NCI-H526 (cell line): ENCODE measurements at regions not wholly inside any gene's neighbourhood (a gene's known extent, or its start where the extent isn't known, plus 50 kb on each side); places are given as distances from the start of the nearest gene placed in this dataset.
"Not testable (repeated sequence)": the region's sequence is repeated elsewhere in the genome, so short reads cannot be mapped to it uniquely, and the experiment has no call there.

Source experiments
- DNase-seq, 2 experiments: peaks; one replicate each; lab custom pipeline; 2025; lab: John Stamatoyannopoulos, UW

DNA sequence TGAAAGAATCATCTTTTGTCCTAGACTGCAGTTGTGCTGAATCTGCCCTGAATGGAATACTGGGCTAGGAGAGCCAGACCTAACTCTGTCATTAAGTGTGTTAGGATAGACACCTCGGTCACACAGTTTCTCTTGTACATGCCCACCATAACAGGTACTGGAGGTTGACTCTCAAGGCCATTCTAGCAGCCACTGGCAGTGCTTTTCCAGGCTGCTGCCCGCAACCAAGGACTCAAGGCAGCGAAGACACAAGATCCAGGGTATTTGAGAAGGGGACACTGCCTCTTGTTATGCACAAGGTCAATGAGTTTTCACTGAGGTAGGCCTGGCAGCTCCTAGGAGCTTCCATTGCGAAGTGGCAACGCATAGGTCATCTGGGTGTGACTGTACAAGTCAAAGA lies 70.6 kb upstream of the ZNF746 start:
- no peak for DNase-seq

DNA sequence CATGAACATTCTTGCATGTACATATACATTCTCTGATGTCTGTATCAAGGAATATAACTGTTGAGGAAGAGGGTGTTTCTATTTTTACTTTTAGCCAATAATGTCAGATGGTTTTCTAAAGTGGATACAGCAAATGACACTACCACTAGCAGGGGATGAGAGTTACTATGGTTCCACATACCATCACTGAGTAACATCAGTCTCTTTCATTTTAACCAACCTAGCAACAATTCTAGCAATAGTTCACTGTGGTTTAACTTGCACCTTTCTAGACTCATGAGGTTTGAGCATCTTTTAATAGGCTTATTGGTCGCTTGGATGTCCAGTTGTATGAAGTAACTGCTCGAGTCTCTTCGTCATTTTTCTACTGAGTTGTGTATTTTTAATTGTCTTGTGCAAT lies 68.5 kb upstream of the ZNF746 start:
- DNase-seq = no peak

DNA sequence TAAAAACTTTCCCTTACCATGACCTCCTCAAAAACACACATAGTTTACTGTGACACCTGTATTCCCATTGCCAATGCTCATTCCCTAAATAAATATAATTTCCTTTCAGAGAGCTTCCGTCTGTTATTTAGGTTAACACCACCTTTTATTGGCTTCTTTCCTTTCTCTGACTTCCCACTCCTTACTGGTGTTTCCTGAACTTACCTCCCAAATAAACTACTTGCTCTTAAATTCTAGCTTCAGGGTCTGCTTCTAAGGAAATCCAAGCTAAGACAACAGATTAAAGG lies 67.4 kb upstream of the ZNF746 start:
- no peak for DNase-seq

DNA sequence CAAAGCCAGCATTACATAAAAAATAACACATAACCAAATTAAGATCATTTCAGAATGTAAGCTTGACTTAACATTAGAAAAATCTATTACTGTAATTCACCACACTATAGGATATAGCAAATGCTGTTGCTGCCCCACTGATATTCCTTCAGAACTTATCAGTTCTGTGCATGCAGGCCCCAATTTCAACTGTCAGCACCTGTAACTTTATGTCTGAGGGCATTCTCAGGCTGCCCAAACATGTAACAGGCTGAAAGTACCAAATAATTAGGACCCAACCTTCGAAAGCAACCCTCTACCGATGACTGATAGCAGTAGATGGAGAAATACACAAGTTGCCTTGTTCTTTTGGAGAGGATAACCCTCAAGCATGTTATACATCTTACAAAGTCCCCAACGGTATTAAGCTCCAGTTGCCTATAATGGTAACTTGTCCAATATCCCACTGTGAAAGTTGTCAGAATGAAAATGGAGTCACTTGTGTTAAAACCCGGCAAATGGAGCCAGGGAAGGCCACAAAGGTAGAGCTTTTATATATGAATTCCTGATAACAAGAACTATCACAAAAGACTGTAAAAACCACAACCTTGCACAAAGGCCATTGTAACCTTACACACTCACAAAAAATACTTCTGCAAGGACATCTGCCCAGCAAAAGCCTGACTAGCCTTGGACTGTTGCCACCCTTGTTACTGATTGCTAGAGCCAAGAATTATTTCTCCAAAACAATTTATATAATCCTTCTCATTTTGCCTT lies 66.9 kb upstream of the ZNF746 start:
- no peak for DNase-seq

DNA sequence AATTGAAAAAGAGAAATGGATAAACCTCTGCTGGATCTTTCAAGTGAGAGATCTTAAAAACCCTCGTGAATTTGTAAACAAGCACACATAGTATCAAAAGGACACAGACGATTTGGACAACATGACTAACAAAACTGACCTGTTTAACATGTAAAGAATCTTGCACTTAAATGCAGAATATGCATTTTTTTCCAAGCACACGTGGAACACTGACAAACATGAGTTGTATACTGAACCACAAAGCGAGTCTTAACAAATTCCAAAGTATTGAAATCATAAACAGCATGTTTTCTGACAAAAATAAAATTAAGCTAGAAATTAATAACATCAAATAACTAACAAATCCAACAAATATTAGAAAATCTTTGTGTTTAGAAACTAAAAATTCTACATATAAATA lies 65.0 kb upstream of the ZNF746 start:
- no peak for DNase-seq

DNA sequence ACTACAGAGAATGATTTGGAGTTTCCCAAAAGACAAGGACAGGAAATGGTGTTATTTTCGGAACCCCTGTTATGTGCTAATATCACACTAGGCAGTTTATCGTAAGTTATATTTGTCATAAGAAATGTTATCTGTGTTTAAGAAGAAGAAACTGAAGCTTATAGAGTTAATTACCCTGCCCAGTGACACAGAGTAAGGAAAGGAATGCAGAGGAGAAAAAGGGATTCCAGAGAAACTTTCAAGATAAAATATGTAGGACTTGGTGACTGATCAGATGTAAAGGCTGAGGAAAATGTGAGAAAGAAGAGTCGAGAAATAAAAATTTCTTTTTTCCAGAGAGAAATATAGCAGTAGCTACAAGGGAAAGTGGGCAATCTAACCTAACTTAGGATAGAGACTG lies 63.5 kb upstream of the ZNF746 start:
- no peak for DNase-seq

DNA sequence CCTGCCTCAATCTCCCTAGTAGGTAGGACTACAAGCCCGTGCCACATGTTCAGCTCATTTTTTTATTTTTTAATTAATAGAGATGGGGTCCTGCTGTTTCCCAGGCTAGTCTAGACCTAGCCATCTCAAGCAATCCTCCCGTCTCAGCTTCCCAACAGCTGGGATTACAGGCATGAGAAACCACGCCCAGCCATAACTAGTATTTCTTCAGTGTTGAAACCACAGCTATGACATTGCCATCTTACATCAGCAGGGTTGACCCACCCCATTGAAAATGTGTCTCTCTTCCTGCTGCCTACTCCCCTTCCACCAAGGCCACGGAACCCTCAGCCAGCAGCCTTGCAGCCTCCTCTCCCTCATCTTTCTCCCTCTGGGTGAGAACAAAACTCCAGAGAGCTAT lies 62.1 kb upstream of the ZNF746 start:
- no peak for DNase-seq

DNA sequence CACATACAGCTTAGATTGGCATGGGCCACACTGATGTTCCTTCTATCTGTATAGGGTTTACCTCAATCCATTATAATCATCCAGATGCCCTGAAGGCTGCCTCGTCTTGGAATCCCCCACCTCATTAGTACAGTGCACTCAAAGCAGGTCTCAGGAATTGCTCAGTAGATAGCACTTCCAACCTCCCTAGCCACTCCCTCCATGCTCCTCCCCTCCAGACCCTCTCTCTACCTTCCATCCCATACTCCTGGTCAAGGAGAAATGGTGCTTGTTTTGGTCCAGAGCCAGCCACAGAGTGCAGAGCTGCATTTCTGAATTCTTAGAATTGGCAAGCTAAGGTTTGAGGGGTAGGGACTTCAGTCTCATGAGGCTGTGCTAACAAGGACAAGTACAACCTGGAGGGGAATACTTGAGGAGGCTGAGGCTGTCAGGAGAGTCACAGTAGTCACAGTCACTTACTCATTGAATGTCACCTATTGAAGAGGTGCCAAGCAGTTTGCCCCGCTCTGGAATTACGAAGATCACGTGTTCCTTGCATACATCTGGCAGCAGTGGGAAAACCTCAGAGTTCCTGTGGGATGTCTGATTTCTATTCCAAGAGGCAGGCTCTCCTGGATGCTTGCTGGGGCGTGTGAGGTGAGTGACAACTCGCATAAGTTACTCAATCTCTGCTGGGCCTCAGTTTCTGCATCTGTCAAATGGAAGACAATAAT lies 60.7 kb upstream of the ZNF746 start:
- no peak for DNase-seq

DNA sequence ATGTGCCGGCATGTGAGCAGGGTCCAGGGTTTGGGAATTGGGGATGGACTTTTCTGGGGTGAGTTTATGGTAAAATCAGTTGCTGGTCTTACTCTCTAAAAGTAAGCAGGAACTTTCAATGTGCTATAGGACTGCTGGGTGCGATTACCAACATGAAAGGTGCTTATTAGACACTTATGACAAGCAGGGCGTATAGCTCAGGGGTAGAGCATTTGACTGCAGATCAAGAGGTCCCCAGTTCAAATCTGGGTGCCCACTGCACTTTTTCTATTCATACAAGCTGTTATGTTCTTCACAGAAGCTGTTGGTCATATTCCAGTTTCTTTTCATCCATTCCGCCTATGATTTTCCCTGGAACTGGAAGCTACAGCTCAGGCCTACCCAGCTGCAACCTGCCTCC lies 58.9 kb upstream of the ZNF746 start:
- not testable (repeated sequence) for DNase-seq

DNA sequence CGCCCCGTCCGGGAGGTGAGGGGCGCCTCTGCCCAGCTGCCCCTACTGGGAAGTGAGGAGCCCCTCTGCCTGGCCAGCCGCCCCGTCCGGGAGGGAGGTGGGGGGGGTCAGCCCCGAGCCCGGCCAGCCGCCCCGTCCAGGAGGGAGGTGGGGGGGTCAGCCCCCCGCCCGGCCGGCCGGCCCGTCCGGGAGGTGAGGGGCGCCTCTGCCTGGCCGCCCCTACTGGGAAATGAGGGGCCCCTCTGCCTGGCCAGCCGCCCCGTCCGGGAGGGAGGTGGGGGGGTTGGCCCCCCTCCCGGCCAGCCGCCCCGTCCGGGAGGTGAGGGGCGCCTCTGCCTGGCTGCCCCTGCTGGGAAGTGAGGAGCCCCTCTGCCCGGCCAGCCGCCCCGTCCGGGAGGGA lies 57.2 kb upstream of the ZNF746 start:
- not testable (repeated sequence) for DNase-seq

DNA sequence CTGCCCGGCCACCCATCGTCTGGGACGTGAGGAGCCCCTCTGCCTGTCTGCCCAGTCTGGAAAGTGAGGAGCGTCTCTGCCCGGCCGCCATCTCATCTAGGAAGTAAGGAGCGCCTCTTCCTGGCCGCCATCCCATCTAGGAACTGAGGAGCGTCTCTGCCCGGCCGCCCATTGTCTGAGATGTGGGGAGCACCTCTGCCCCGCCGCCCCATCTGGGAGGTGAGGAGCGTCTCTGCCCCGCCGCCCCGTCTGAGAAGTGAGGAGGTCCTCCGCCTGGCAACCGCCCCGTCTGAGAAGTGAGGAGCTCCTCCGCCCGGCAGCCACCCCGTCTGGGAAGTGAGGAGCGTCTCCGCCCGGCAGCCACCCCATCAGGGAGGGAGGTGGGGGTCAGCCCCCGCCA lies 56.4 kb upstream of the ZNF746 start:
- not testable (repeated sequence) for DNase-seq

DNA sequence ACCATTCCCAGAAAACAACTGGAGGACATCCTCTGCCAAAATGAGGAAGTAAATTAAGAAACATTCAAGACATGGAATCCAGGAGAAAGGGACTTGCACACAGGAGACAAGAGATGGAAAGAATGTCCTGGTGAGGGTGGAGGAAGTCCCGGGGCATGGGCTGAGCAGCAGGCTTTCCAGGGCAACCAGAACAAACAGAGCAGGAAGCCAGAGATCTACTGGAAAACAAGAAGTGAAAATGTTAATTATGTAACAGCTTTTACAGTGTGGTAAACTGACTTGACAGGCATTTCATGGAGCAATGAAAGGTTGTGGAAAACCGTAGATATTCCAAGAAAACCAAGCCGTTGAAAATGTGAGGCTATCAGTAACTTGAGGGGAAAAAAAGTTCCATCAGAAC lies 55.2 kb upstream of the ZNF746 start:
- no peak for DNase-seq
